GM12878 (cell line): ENCODE measurements at regions not wholly inside any gene's neighbourhood (a gene's known extent, or its start where the extent isn't known, plus 50 kb on each side); places are given as distances from the start of the nearest gene placed in this dataset.

ENCODE experiments used
- ATAC-seq: fragments of 200-7000 bp; cut with Tn5 transposase; 3 replicates; pipeline ENCODE4 v1.9.1; 2020; ENCODE audit warnings: mild to moderate bottlenecking, moderate library complexity
- BruUV-seq: library from RNA; stranded (reverse); fragments of 400-500 nt; replicated peaks from 2 replicates; lab custom pipeline; 2021; lab: Mats Ljungman, UMichigan
- CTCF ChIA-PET: fragments of 300-600 bp; sonication (Branson Sonifier 250); formaldehyde crosslinking; extraction: SDS; loops from one replicate; lab custom pipeline; 2021; ENCODE audit warnings: inconsistent platforms; lab: Yijun Ruan, JAX
- POLR2A ChIA-PET: fragments of 350-600 bp; formaldehyde crosslinking; extraction: SDS; loops from one replicate; lab custom pipeline; 2021; ENCODE audit warnings: inconsistent platforms; lab: Charles Lee
- RAD21 ChIA-PET: fragments of 300-600 bp; sonication (Branson Sonifier 250); formaldehyde crosslinking; loops from one replicate; lab custom pipeline; 2023; ENCODE audit warnings: antibody characterized with exemption; ENCODE audit not compliant: unreplicated experiment; lab: Charles Lee
- SMC1A ChIA-PET: fragments of 300-600 bp; sonication (Branson Sonifier 250); formaldehyde crosslinking; loops from one replicate; lab custom pipeline; 2023; ENCODE audit not compliant: unreplicated experiment, uncharacterized antibody; lab: Charles Lee
- DNase-seq: peaks from one replicate; pipeline ENCODE4 v3.0.0-alpha.2; 2011; ENCODE audit warnings: low read depth, low spot score
- FAIRE-seq: peaks from 3 replicates; lab custom pipeline; 2011; peaks lifted over from hg19 to GRCh38; lab: Jason Lieb, UNC
- H2AFZ ChIP-seq: 2 replicates; pipeline ENCODE4 v1.6.0; 2011; ENCODE audit warnings: low read depth, low read length, control low read depth; ENCODE audit not compliant: control insufficient read depth
- H3K27ac ChIP-seq: 2 replicates; pipeline ENCODE4 v1.5.1; 2011; ENCODE audit warnings: control low read depth; ENCODE audit not compliant: control insufficient read depth, insufficient read depth
- H3K27me3 ChIP-seq, 2 experiments: replicated peaks in 1 of 2; 2 replicates each; pipeline versions ENCODE4 v1.6.0 to v1.6.1; 2011; ENCODE audit warnings: low read length in 1 of 2; ENCODE audit not compliant: control insufficient read depth in 2 of 2, insufficient read depth in 2 of 2
- H3K36me3 ChIP-seq, 2 experiments: 2 replicates each; pipeline ENCODE4 v1.5.1; 2011; ENCODE audit warnings: low read length in 1 of 2; ENCODE audit not compliant: control insufficient read depth in 2 of 2, insufficient read depth in 2 of 2
- H3K4me1 ChIP-seq: 2 replicates; pipeline ENCODE4 v1.6.1; 2011; ENCODE audit warnings: mild to moderate bottlenecking, low read length, moderate library complexity, mixed read lengths; ENCODE audit not compliant: control insufficient read depth, insufficient read depth
- H3K4me2 ChIP-seq: 2 replicates; pipeline ENCODE4 v1.6.0; 2011; ENCODE audit warnings: control low read depth; ENCODE audit not compliant: control insufficient read depth, insufficient read depth
- H3K4me3 ChIP-seq: fragments of 200-600 bp; sonication (generic); 2 replicates; pipeline ENCODE4 v1.5.1; 2016
- H3K79me2 ChIP-seq: 2 replicates; pipeline ENCODE4 v1.6.0; 2011; ENCODE audit warnings: low read length; ENCODE audit not compliant: control insufficient read depth, insufficient read depth
- H3K9ac ChIP-seq: 2 replicates; pipeline ENCODE4 v1.8.0; 2011; ENCODE audit warnings: low read length, control low read depth, mixed read lengths; ENCODE audit not compliant: control insufficient read depth, insufficient read depth
- H3K9me3 ChIP-seq: replicated peaks from 3 replicates; pipeline ENCODE4 v1.5.1; 2011; ENCODE audit warnings: mild to moderate bottlenecking, low read length; ENCODE audit not compliant: control insufficient read depth, insufficient read depth
- H4K20me1 ChIP-seq: 2 replicates; pipeline ENCODE4 v1.6.0; 2011; ENCODE audit not compliant: control insufficient read depth, insufficient read depth
- ATF7 ChIP-seq: fragments of 450-650 bp; IDR thresholded peaks from 2 replicates; pipeline ENCODE4 v1.6.1; 2016; ENCODE audit warnings: low read depth, mild to moderate bottlenecking
- BHLHE40 ChIP-seq, 2 experiments: fragments of 450-650 bp in 1 of 2; IDR thresholded peaks; 2 replicates each; pipeline ENCODE4 v1.6.1; 2011 to 2017; ENCODE audit warnings: low read depth in 2 of 2, borderline replicate concordance in 1 of 2, improper control_type of control experiment in 1 of 2, low read length in 1 of 2, mild to moderate bottlenecking in 1 of 2
- ETV6 ChIP-seq, 2 experiments: fragments of 450-650 bp in 1 of 2; IDR thresholded peaks in 1 of 2; conservative IDR thresholded peaks in 1 of 2; 2 replicates each; pipeline ENCODE4 v1.6.1; 2014; ENCODE audit warnings: antibody characterized with exemption in 1 of 2, borderline replicate concordance in 1 of 2, low read depth in 1 of 2, mild to moderate bottlenecking in 1 of 2, moderate library complexity in 1 of 2
- GABPA ChIP-seq: IDR thresholded peaks from 2 replicates; pipeline ENCODE4 v1.6.1; 2014; ENCODE audit warnings: antibody characterized with exemption, low read depth, mild to moderate bottlenecking, inconsistent platforms
- HDAC2 ChIP-seq: fragments of 200-600 bp; sonication (generic); IDR thresholded peaks from 2 replicates; pipeline ENCODE4 v1.6.1; 2017
- HSF1 ChIP-seq: fragments of 150-350 bp; IDR thresholded peaks from 2 replicates; pipeline ENCODE4 v1.6.1; 2014; ENCODE audit warnings: mild to moderate bottlenecking, low read depth, low read length
- NBN ChIP-seq: fragments of 450-650 bp; IDR thresholded peaks from 2 replicates; pipeline ENCODE4 v1.6.1; 2016
- PAX8 ChIP-seq: fragments of 450-650 bp; IDR thresholded peaks from 2 replicates; pipeline ENCODE4 v1.6.1; 2017; ENCODE audit warnings: mild to moderate bottlenecking, moderate library complexity
- RAD51 ChIP-seq: fragments of 450-650 bp; IDR thresholded peaks from 2 replicates; pipeline ENCODE4 v1.6.1; 2016; ENCODE audit warnings: moderate library complexity, mild to moderate bottlenecking, inconsistent platforms
- SP1 ChIP-seq: IDR thresholded peaks from one replicate; pipeline ENCODE4 v1.6.1; 2011; ENCODE audit warnings: low read depth, low read length
- ZBTB33 ChIP-seq: fragments of 450-650 bp; IDR thresholded peaks from 2 replicates; pipeline ENCODE4 v1.6.1; 2017; ENCODE audit warnings: mild to moderate bottlenecking
- ZNF274 ChIP-seq: IDR thresholded peaks from one replicate; pipeline ENCODE4 v1.8.0; 2011; ENCODE audit not compliant: insufficient read length, insufficient read depth
- in situ Hi-C: fragments of 300-500 bp; cut with MboI; formaldehyde crosslinking; loops from 9 replicates; pipeline ENCODE4 v1.14.3; 2018; ENCODE audit warnings: mixed read lengths
- intact Hi-C: fragments of 100-400 bp; cut with micrococcal nuclease; formaldehyde crosslinking; loops from one replicate; pipeline ENCODE4 v1.14.2; 2022; ENCODE audit not compliant: unreplicated experiment

- ATAC-seq: no peak
These were observed 361.0 kb downstream of the SLCO4C1 start for GRCh38 chr5:101935086-101935485.

More at GRCh38 chr5:101935086-101935485, 361.0 kb downstream of the SLCO4C1 start:
- BruUV-seq: no TSS peak
- CTCF ChIA-PET: no interaction called here
- Histone ChIP-seq H3K4me3 (no peak overlapping the region), H3K9ac (no peak overlapping the region), H3K27ac (no peak overlapping the region), H3K79me2 (no peaks in the 10 kb centered on the region), H3K9me3 (no peaks in the 10 kb centered on the region), H2AFZ (no peak overlapping the region), H3K4me1 (no peaks in the 10 kb centered on the region), H3K4me2 (no peak overlapping the region), H3K36me3 (no peaks in the 10 kb centered on the region), H3K27me3 (no peaks in the 10 kb centered on the region), H4K20me1 (no peaks in the 10 kb centered on the region)
- in situ Hi-C loops (no loop called here), intact Hi-C loops (no loop called here)
- no peak for DNase-seq
- no peak for TF ChIP-seq ZBTB33
- TF ChIP-seq ATF7: no peak
- no peak for TF ChIP-seq NBN
- TF ChIP-seq HSF1: no peak
- no peak for TF ChIP-seq GABPA
- no peak for TF ChIP-seq ZNF274
- TF ChIP-seq HDAC2: no peak
- TF ChIP-seq BHLHE40 (IDR thresholded peaks at IDR 0.05; ENCODE audit: borderline replicate concordance in 1 of 2, low read depth in 2 of 2, low read length in 1 of 2): no peak
- TF ChIP-seq SP1: no peak
- TF ChIP-seq PAX8: no peak
- no peak for TF ChIP-seq RAD51
- TF ChIP-seq ETV6 (conservative IDR thresholded peaks at IDR 0.05 in 1 of 2, IDR thresholded peaks at IDR 0.05 in 1 of 2; ENCODE audit: borderline replicate concordance in 1 of 2, low read depth in 1 of 2): no peak
- SMC1A ChIA-PET: no interaction called here
- POLR2A ChIA-PET: no interaction called here
- no peak for FAIRE-seq
- RAD21 ChIA-PET: no interaction called here
